NT2/D1 (cell line): ENCODE measurements at regions not wholly inside any gene's neighbourhood (a gene's known extent, or its start where the extent isn't known, plus 50 kb on each side); places are given as distances from the start of the nearest gene placed in this dataset.

Experiments
- DNase-seq: peaks from one replicate; pipeline ENCODE4 v3.0.0-alpha.2; 2011; ENCODE audit warnings: low read depth, low spot score
- H3K27me3 ChIP-seq: 2 replicates; pipeline ENCODE4 v1.6.0; 2011; ENCODE audit warnings: mild to moderate bottlenecking; ENCODE audit not compliant: insufficient read length, insufficient read depth
- H3K36me3 ChIP-seq: 2 replicates; pipeline ENCODE4 v1.6.1; 2011; ENCODE audit warnings: mild to moderate bottlenecking, low read length, mixed read lengths; ENCODE audit not compliant: insufficient read depth, insufficient read length
- H3K4me1 ChIP-seq: 2 replicates; pipeline ENCODE4 v1.5.1; 2011; ENCODE audit not compliant: insufficient read depth, insufficient read length
- H3K4me3 ChIP-seq: 2 replicates; pipeline ENCODE4 v1.5.1; 2011; ENCODE audit warnings: low read depth; ENCODE audit not compliant: insufficient read length
- H3K9ac ChIP-seq: 2 replicates; pipeline ENCODE4 v1.6.0; 2011; ENCODE audit warnings: low read depth; ENCODE audit not compliant: insufficient read length
- H3K9me3 ChIP-seq: 2 replicates; pipeline ENCODE4 v1.5.1; 2011; ENCODE audit warnings: mild to moderate bottlenecking, low read length; ENCODE audit not compliant: insufficient read depth
- SUZ12 ChIP-seq: IDR thresholded peaks from 2 replicates; pipeline ENCODE4 v1.6.1; 2011; ENCODE audit not compliant: insufficient read length, insufficient read depth; ENCODE audit errors: extremely low read depth
- YY1 ChIP-seq: IDR thresholded peaks from 2 replicates; pipeline ENCODE4 v1.6.1; 2011; ENCODE audit not compliant: insufficient read length, insufficient read depth
- ZNF274 ChIP-seq: IDR thresholded peaks from 2 replicates; pipeline ENCODE4 v1.6.1; 2011; ENCODE audit warnings: mild to moderate bottlenecking, low read depth, low read length

- TF ChIP-seq ZNF274 (no peak), SUZ12 (no peak), YY1 (no peak)
- Histone ChIP-seq H3K27me3 (no peaks in the 10 kb centered on the region), H3K9ac (no peak overlapping the region), H3K9me3 (peaks cover 11% of the 10 kb centered on the region), H3K36me3 (no peaks in the 10 kb centered on the region), H3K4me3 (no peak overlapping the region), H3K4me1 (peaks cover 36% of the 10 kb centered on the region)
- DNase-seq: no peak
Measured at GRCh38 chr9:135216791-135217441, 129.4 kb downstream of the OLFM1 start.

DNA sequence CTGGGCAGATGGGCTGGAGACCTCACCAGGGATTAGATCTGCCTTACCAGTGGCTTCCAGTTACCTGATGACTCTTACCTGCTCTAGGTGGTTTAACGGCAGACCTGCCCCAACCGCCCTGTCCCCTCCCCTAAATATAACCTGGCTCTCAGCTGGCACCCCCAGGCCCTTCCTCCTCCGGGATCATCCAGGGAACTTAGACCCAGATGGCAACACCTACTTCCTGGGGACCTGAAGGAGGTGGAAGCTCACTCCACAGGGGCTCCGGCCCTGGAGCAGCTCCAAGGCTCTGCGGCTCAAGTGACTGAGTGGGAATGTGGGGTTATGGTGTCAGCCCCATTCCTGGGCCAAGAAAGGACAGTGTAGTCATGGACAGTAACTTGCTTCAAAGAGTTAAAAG is 130.4 kb downstream of the OLFM1 start:
- Histone ChIP-seq H3K9ac (peak overlapping the region; percentile 52), H3K36me3 (no peaks in the 10 kb centered on the region), H3K4me1 (peaks cover 43% of the 10 kb centered on the region), H3K27me3 (no peaks in the 10 kb centered on the region), H3K4me3 (no peak overlapping the region), H3K9me3 (peaks cover 2% of the 10 kb centered on the region; the same call in 1 of the 2 replicates)
- no peak for DNase-seq
- no peak for TF ChIP-seq YY1
- no peak for TF ChIP-seq SUZ12
- TF ChIP-seq ZNF274: no peak

- H3K36me3 ChIP-seq: no peaks in the 10 kb centered on the region
- DNase-seq: no peak
- no peaks in the 10 kb centered on the region for H3K9me3 ChIP-seq
- peaks cover 46% of the 10 kb centered on the region for H3K4me1 ChIP-seq
- H3K4me3 ChIP-seq: no peak overlapping the region
- TF ChIP-seq ZNF274 (no peak), YY1 (no peak), SUZ12 (no peak)
- H3K9ac ChIP-seq: peak overlapping the region; percentile 52
- H3K27me3 ChIP-seq: no peaks in the 10 kb centered on the region
Measured at GRCh38 chr9:135218331-135219225, 131.1 kb downstream of the OLFM1 start.

GRCh38 chr9:135219676-135220600 is 132.5 kb downstream of the OLFM1 start:
- no peak overlapping the region for H3K4me3 ChIP-seq
- peaks cover 48% of the 10 kb centered on the region for H3K4me1 ChIP-seq
- DNase-seq: no peak
- H3K9me3 ChIP-seq: no peaks in the 10 kb centered on the region
- H3K36me3 ChIP-seq: no peaks in the 10 kb centered on the region
- TF ChIP-seq YY1: no peak
- no peak for TF ChIP-seq ZNF274
- TF ChIP-seq SUZ12: no peak
- no peak overlapping the region for H3K9ac ChIP-seq
- H3K27me3 ChIP-seq: no peaks in the 10 kb centered on the region

DNA sequence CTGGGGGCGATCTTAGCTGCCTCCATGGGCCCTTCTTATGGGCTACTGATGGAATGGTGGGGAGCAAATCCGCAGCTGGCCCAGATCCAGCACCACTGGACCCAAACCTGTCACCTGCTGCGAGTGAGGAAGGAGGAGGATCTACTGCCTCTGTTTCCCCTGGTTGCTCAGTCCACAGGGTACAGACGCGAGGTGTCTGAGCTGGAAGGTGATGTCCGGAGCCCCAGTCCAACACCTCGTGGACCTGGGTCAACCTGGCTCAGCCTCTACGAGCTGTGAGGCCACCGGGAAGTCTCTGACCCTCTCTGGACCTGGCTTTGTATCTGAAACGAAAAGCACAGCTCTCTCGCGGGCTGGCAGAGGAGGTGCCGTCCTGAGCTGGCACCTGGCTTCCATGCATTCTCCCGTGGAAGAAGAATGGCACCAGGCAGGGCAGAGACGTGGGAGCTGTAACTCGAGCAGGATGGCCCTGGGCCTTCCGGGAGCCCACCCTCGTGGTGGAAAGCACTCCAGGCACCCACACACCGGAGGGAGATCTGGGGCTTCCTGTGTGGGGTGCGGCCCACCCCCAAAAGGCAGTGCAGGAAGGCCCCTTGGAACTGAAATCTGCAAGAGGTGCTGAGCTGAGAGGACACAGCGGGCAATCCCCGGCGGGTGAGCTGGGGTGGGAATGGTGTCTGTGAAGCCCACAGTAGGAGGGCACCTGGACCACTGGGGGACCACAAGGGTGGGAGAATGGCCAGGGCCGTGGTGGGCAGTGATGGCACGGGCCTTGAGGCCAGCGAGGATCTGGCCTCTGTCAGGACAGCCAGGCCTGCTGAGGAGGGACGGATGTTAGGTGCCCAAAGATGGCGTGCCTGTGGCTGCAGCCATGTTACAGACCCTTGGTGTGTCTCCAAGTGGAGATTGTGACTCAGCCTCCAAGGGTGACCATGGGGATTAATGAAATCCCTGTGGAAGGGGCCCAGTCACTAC is 133.4 kb downstream of the OLFM1 start:
- no peaks in the 10 kb centered on the region for H3K27me3 ChIP-seq
- H3K4me1 ChIP-seq: peaks cover 56% of the 10 kb centered on the region

DNA sequence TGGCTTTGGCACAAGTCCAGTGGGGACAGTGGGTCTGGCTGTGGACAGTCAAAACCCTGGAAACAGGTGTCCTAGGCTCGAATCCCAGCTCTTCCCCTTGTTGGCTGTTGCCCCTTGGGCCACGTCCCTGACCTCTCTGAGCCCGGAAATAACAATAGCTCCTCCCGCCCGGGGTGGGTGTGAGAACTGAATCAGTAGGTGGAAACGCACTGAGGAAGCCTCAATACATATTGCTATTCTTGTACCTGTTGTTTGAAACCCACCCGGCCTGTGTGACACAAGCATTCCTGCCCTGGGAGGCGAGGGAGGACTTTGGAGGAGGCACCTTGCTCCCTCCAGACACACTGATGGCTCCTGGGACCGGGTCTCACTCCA is 134.1 kb downstream of the OLFM1 start:
- Histone ChIP-seq H3K4me3 (no peak overlapping the region), H3K9ac (no peak overlapping the region), H3K9me3 (no peaks in the 10 kb centered on the region), H3K4me1 (peaks cover 56% of the 10 kb centered on the region), H3K27me3 (no peaks in the 10 kb centered on the region), H3K36me3 (no peaks in the 10 kb centered on the region)
- TF ChIP-seq ZNF274 (no peak), SUZ12 (no peak), YY1 (no peak)
- DNase-seq: no peak

More for the DNA sequence above, 133.4 kb downstream of the OLFM1 start:
- no peak for TF ChIP-seq ZNF274
- TF ChIP-seq YY1: no peak
- TF ChIP-seq SUZ12: no peak
- no peaks in the 10 kb centered on the region for H3K36me3 ChIP-seq
- H3K9ac ChIP-seq: no peak overlapping the region
- H3K4me3 ChIP-seq: no peak overlapping the region
- DNase-seq: no peak
- no peaks in the 10 kb centered on the region for H3K9me3 ChIP-seq
